Hepatocyte (in vitro differentiated cells): ENCODE measurements at regions not wholly inside any gene's neighbourhood (a gene's known extent, or its start where the extent isn't known, plus 50 kb on each side); places are given as distances from the start of the nearest gene placed in this dataset.

Source experiments
- DNase-seq: peaks from one replicate; pipeline ENCODE4 v3.0.0-alpha.2; 2016; ENCODE audit warnings: low spot score
- H2AFZ ChIP-seq: fragments of 200-600 bp; sonication (generic); 2 replicates; pipeline ENCODE4 v1.6.0; 2016; ENCODE audit warnings: antibody characterized with exemption, mild to moderate bottlenecking
- H3K27ac ChIP-seq: fragments of 200-600 bp; sonication (generic); 2 replicates; pipeline ENCODE4 v1.5.1; 2016; ENCODE audit warnings: mild to moderate bottlenecking
- H3K27me3 ChIP-seq: fragments of 200-600 bp; sonication (generic); 2 replicates; pipeline ENCODE4 v1.6.1; 2016
- H3K36me3 ChIP-seq: fragments of 200-600 bp; sonication (generic); replicated peaks from 2 replicates; pipeline ENCODE4 v1.5.1; 2016; ENCODE audit warnings: low read depth; ENCODE audit not compliant: insufficient read depth
- H3K4me1 ChIP-seq: fragments of 200-600 bp; sonication (generic); 2 replicates; pipeline ENCODE4 v1.5.1; 2016; ENCODE audit warnings: mild to moderate bottlenecking, moderate library complexity; ENCODE audit not compliant: insufficient read depth
- H3K4me2 ChIP-seq: fragments of 200-600 bp; sonication (generic); 2 replicates; pipeline ENCODE4 v1.6.0; 2016
- H3K4me3 ChIP-seq: fragments of 200-600 bp; sonication (generic); 2 replicates; pipeline ENCODE4 v1.5.1; 2016; ENCODE audit warnings: mild to moderate bottlenecking
- H3K79me2 ChIP-seq: fragments of 200-600 bp; sonication (generic); 2 replicates; pipeline ENCODE4 v1.6.0; 2017; ENCODE audit warnings: mild to moderate bottlenecking
- H3K9me2 ChIP-seq: fragments of 200-600 bp; sonication (generic); replicated peaks from 2 replicates; pipeline ENCODE4 v1.6.0; 2017; ENCODE audit warnings: mild to moderate bottlenecking; ENCODE audit not compliant: insufficient read depth
- H3K9me3 ChIP-seq: fragments of 200-600 bp; sonication (generic); 2 replicates; pipeline ENCODE4 v1.5.1; 2016; ENCODE audit warnings: low read depth, mild to moderate bottlenecking
- H4K20me1 ChIP-seq: fragments of 200-600 bp; sonication (generic); 2 replicates; pipeline ENCODE4 v1.6.0; 2016; ENCODE audit warnings: mild to moderate bottlenecking; ENCODE audit not compliant: insufficient read depth, poor library complexity, severe bottlenecking
- EZH2 ChIP-seq: fragments of 200-600 bp; sonication (generic); IDR thresholded peaks from 2 replicates; pipeline ENCODE4 v1.6.1; 2016; ENCODE audit warnings: antibody characterized with exemption, mild to moderate bottlenecking, borderline replicate concordance
- EZH2phosphoT487 ChIP-seq: fragments of 200-600 bp; sonication (generic); IDR thresholded peaks from one replicate; pipeline ENCODE4 v1.6.1; 2018; ENCODE audit warnings: antibody characterized with exemption, mild to moderate bottlenecking, low read depth, moderate library complexity; ENCODE audit not compliant: unreplicated experiment, severe bottlenecking
- WGBS: methylation state at CpG from one replicate; pipeline ENCODE4 v1.1.6; 2016; ENCODE audit warnings: low lambda C conversion rate; ENCODE audit errors: missing lambda C conversion rate; 5-methylcytosine and 5-hydroxymethylcytosine counted together
- TF ChIP-seq, protein P1 (sequence below): fragments of 200-600 bp; sonication (generic); IDR thresholded peaks from 2 replicates; pipeline ENCODE4 v1.5.1; 2016; ENCODE audit warnings: antibody characterized with exemption, mild to moderate bottlenecking; ENCODE audit not compliant: poor library complexity

DNA sequence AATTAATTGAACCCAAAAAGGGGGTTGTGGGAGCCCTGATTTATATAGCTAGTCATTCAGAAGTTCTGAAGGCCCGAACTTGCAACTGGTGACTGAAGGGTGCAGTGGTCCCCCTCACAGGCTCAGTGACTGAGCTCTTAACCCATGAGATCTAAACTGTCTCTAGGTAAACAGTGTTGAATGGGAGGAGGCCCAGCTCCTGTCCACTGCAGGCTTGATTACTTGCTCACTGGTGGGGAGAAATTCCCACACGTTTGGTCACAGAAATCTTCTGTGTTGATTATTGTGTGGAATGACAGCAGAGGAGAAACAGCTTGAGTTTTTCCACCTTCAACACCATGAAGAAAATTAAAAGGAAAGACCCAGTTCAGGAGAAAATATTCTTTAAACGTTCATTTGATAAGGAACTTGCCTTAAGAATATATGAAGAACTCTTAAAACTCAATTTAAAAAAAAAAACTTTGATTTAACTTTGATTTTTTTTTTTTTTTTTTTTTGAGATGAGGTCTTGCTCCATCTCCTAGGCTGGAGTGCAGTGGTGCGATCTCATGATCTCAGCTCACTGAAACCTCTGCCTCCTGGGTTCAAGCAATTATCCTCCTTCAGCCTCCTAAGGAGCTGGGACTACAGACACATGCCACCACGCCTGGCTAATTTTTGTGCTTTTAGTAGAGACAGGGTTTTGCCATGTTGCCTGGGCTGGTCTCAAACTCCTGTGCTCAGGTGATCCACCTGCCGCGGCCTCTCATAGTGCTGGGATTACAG, 249.3 kb downstream of the UQCRFS1 start:
- Histone ChIP-seq H3K4me3 (no peak overlapping the region), H4K20me1 (no peaks in the 10 kb centered on the region), H3K4me2 (no peak overlapping the region), H3K9me2 (no peaks in the 10 kb centered on the region), H3K27me3 (no peaks in the 10 kb centered on the region), H3K9me3 (no peaks in the 10 kb centered on the region), H2AFZ (no peak overlapping the region), H3K4me1 (no peaks in the 10 kb centered on the region), H3K79me2 (no peaks in the 10 kb centered on the region), H3K36me3 (no peaks in the 10 kb centered on the region), H3K27ac (no peak overlapping the region)
- TF ChIP-seq, protein P1, sequence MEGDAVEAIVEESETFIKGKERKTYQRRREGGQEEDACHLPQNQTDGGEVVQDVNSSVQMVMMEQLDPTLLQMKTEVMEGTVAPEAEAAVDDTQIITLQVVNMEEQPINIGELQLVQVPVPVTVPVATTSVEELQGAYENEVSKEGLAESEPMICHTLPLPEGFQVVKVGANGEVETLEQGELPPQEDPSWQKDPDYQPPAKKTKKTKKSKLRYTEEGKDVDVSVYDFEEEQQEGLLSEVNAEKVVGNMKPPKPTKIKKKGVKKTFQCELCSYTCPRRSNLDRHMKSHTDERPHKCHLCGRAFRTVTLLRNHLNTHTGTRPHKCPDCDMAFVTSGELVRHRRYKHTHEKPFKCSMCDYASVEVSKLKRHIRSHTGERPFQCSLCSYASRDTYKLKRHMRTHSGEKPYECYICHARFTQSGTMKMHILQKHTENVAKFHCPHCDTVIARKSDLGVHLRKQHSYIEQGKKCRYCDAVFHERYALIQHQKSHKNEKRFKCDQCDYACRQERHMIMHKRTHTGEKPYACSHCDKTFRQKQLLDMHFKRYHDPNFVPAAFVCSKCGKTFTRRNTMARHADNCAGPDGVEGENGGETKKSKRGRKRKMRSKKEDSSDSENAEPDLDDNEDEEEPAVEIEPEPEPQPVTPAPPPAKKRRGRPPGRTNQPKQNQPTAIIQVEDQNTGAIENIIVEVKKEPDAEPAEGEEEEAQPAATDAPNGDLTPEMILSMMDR = no peak
- no peak for TF ChIP-seq EZH2
- no peak for TF ChIP-seq EZH2phosphoT487
- 88% methylated on average over 7 of the region's 7 CpGs for WGBS
- no peak for DNase-seq

DNA sequence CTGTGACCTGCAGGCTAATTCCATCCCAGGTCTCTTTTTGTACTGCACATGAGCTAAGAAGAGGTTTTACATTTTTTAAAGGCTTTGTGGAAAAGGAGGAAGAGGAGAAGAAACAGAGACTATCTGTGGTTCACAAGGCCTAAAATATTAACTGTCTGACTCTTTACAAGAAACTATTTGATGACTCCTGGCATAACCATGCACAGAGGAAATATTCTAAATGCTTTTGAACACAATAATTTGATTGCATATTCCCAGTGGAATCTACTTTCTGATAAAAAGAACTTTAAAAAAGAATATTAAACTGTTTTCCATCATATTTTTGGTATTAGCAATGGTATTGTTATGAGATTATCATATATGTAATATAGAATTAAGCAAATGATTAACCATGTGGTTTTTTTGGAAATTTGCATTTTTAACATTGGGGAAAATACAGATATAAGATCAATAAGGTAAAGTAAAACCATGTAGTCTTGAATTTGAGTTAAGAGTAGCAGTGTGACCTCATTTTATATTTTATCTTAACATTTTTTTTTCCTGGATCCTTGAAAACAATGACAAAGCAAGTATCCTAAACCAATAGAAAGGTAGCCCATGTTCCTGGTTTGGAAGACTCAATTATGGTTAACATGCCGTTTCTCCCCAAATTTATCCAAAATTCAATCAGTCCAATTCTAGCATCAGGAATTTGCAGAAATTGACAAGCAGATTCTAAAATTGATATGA, 251.0 kb downstream of the UQCRFS1 start:
- no peak overlapping the region for H3K4me2 ChIP-seq
- H3K9me3 ChIP-seq = no peaks in the 10 kb centered on the region
- no peaks in the 10 kb centered on the region for H3K36me3 ChIP-seq
- no peak for DNase-seq
- TF ChIP-seq, protein P1 = no peak
- no peak for TF ChIP-seq EZH2
- no peak overlapping the region for H3K4me3 ChIP-seq
- H4K20me1 ChIP-seq = no peaks in the 10 kb centered on the region
- WGBS = 81% methylated on average over 1 of the region's 1 CpG
- H3K9me2 ChIP-seq = no peaks in the 10 kb centered on the region
- H3K27me3 ChIP-seq = no peaks in the 10 kb centered on the region
- H2AFZ ChIP-seq = no peak overlapping the region
- no peaks in the 10 kb centered on the region for H3K4me1 ChIP-seq
- no peak overlapping the region for H3K27ac ChIP-seq
- H3K79me2 ChIP-seq = no peaks in the 10 kb centered on the region

DNA sequence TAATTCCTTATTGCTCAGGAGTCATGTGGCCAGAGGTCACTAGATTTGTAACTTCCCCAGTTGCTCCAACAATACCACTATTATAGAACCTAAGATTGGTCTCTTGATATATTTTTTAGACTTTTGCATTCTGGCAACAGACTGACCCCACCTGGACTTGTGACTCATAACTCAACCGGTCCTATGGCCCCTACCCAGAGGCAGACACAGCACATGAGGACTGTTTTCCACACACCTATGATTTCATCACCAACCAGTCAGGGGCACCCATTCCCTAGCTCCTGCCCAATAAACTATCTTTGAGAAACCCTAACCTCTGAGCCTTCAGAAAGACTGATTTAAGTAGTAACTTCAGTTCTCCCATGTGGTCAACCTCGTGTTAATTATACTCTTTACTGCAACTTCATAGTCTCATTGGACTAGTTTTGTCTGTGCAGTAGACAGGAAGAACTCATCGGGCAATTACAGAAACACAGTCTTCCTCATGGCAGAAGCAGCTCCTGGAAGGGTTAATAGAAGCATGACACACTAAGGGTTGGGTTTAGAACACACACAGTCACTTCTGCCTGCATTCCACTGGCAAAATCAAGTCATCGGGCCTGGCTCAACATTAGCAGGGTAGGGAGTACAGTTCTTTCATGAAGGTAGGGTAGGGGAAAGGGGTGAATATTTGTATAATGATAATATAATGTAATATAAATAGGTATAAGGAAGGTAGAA, 251.8 kb downstream of the UQCRFS1 start:
- Histone ChIP-seq H2AFZ (no peak overlapping the region), H3K9me2 (no peaks in the 10 kb centered on the region), H3K4me1 (no peaks in the 10 kb centered on the region), H3K36me3 (no peaks in the 10 kb centered on the region), H3K79me2 (no peaks in the 10 kb centered on the region), H4K20me1 (no peaks in the 10 kb centered on the region), H3K4me3 (no peak overlapping the region), H3K9me3 (no peaks in the 10 kb centered on the region), H3K27ac (no peak overlapping the region), H3K27me3 (no peaks in the 10 kb centered on the region), H3K4me2 (no peak overlapping the region)
- TF ChIP-seq EZH2phosphoT487 = no peak
- WGBS = 73% methylated on average over 4 of the region's 4 CpGs
- no peak for DNase-seq

DNA sequence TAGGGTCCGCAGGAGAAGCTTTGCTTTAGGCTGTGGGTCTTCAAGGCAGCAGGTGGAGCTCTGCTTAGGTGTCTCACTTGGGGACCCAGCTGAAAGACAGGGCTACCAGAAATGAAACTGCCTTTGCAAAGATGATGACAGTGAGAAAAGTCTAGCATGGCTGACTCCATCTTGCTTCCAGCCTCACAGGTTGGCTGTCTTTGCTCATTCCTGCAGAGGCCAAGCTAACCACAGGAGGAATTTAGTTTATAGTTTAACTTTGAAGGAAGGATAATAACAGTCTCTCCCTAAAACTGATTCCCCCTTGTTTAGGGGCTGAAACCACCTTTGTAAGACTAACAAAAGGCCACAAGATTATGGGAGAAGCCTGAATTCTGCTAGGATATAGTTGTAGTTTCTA, 252.4 kb downstream of the UQCRFS1 start:
- no peak overlapping the region for H2AFZ ChIP-seq
- no peaks in the 10 kb centered on the region for H3K36me3 ChIP-seq
- no peak overlapping the region for H3K4me3 ChIP-seq
- no peaks in the 10 kb centered on the region for H3K9me2 ChIP-seq
- TF ChIP-seq, protein P1 = no peak
- TF ChIP-seq EZH2phosphoT487 = no peak
- no peaks in the 10 kb centered on the region for H3K9me3 ChIP-seq
- 95% methylated on average over 1 of the region's 1 CpG for WGBS
- no peak for DNase-seq
- no peaks in the 10 kb centered on the region for H3K79me2 ChIP-seq
- H3K4me2 ChIP-seq = no peak overlapping the region
- no peak overlapping the region for H3K27ac ChIP-seq
- no peaks in the 10 kb centered on the region for H3K4me1 ChIP-seq
- H4K20me1 ChIP-seq = no peaks in the 10 kb centered on the region
- H3K27me3 ChIP-seq = no peaks in the 10 kb centered on the region
